GM19438 (cell line): ENCODE measurements at regions not wholly inside any gene's neighbourhood (a gene's known extent, or its start where the extent isn't known, plus 50 kb on each side); places are given as distances from the start of the nearest gene placed in this dataset.

Experiments
- ATAC-seq: cut with Tn5 transposase; IDR thresholded peaks from one replicate; pipeline ENCODE4 v1.9.1; 2021; ENCODE audit warnings: low read depth; ENCODE audit not compliant: unreplicated experiment

DNA sequence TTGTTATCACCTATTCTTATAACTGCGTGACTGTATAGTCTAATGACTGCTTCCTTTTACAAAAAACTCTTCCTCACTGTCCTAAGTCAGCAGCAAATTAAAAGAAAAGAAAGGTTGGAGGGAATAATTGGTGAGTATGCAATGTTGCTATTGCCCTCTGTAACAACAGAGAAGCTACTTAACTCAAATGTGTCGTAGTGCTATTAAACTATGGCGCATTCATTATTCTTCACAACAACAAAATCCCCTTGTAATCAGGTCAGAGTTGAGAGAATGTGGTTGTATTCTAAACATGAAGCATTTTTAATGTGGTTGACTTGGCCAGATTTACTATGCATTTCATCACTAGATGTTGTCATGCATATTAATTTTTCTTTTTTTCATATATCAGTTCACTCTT is 897.8 kb upstream of the PHF14 start:
- no peak for ATAC-seq

DNA sequence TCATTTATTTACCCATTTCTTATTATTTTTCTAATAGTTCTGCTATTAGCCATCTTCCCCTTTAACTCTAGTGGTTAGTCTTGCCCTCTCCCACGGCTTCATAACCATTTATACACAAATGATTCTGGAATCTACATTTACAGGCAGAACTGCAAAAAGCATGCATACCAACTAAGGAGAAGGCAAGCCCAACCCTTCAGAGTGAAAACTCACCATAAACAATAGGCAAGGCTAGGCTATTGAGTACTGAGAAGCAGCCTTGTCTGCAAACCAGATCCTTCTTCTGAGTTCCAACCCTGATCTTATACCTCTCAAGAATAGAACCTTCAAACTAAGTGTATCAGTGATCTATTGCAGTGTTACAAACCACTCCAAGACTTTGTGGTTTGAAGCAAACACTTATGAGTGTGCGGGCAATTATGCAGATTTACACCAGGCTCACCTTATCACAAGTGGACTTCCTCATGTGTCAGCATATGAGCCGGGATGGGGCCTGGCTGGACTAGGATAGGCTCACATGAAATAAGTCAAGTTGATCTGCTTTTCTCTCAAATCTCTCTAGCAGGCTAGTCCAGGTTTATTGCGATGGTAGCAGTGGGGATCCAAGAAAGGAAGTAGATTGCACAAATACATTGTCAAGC is 896.9 kb upstream of the PHF14 start:
- no peak for ATAC-seq

DNA sequence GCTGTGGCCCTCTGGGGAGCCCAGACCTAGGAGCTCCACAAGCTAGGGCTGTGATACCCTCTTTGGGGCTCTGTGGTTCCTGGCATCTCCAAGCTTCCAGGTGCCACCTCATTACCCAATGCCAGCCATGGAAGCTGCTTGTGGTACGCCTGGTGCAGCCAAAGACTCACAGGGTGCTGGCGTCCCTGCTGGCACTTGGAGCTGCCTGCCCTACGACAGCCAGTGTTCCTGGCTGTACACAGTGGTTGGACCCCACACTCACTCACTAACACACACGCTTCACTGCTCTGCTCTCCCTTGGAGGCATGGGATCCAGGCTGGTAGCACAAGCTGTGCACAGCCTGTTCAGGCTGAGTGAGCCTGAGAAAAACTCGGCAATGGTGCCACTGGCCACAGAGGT is 894.1 kb upstream of the PHF14 start:
- no peak for ATAC-seq

DNA sequence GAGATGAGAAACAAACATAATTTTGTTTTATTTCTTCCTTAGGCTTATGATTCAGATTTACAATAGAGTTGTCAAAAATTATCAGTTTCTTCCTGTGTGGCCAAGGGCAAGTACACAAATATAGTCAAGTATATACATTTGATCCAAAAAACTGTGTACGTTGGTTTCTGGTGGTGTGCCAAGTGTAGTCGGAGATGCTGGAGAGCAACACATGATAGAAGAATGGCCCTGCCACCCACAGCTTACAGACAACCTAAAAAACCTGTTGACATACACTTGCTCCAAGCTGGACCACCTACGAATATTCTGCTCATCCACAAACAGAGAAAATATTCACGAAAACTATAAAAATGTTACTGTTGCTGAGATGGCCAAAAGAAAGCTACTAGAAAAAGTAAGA is 890.8 kb upstream of the PHF14 start:
- ATAC-seq: no peak

DNA sequence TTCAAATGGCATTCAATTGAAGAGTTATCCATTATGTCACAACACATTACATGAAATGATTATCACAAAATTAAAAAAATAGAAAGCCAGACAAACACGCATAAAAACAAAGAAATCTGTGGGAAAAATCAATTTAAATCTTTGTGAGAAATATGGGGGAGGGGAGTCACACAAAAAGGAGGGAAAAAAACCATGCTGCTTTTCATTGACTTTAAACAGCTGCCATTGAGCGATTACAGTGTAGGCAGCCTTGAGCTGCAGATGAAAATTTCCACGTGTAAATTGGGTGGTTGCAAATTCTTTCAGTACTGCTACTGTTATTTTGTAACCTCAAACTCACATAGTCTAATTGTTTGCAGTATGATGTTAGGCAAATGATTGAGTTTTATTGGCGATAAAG is 889.9 kb upstream of the PHF14 start:
- ATAC-seq: no peak

DNA sequence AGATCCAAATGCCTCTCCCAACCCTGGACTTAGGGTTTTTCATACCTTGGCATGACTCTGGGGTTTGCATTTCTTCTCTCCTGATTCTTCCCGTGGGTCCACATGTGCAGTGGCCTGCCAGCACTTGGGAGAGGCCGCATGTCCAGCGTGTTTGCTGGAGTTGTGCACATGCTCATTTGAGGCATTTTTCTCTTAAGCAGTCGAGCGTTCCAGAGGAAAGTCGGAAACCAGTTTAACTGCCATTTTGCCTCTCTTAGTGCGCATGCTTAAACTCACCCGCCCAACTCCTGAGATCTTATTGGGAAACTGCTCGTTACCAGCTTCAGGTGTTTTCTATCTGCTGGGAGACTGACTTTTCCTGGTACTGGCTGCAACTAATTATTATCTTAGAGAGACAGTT is 888.4 kb upstream of the PHF14 start:
- ATAC-seq: no peak

DNA sequence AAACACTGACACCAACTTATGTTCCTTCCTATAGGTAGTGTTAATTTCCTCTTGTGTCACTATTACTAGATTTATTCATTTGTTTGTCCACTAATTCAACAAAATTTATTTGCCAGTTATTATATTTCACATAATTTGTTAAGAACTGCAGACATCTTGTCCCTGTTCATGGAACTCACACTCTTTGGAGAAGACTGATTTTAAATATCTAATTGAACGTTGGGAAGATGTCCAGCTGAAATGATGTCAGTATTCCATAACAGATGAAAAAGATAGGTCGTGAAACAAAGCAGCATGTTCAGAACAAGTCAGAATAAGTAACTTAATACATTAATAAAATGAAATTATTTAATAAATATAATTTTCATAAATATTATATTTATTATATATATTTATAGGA is 873.1 kb upstream of the PHF14 start:
- no peak for ATAC-seq

DNA sequence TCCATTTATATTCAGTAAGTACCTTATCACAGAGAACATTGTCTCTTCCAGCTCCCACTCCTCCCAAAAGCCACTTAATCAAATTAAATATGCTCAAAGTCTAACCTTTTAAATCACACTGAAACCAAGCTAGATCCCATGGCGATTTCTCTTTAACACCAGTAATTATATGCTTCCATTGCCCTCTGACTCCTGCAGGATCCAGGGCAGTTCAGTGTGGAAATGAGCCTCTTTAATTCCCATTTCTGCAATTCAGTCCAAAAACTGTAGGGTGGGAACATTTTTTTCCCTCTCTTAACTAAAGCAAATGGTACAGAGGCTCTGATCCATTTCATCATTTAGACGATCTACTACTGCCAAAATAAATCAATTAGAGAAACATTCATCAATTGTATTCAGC is 872.3 kb upstream of the PHF14 start:
- ATAC-seq: no peak

DNA sequence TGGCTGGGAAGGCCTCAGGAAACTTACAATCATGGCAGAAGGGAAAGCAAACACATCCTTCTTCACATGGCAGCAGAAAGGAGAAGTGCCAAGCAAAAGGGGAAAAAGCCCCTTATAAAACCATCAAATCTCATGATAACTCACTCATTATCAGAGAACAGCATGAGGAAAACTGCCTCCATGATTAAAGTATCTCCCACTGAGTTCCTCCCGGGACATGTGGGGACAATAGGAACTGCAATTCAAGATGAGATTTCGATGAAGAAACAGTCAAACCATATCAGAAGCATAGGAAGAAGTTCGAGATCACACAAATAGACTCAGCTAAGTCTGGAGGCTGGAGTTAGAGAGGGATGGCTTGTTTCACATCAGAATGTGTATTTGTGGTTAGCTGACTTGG is 869.4 kb upstream of the PHF14 start:
- ATAC-seq: no peak

DNA sequence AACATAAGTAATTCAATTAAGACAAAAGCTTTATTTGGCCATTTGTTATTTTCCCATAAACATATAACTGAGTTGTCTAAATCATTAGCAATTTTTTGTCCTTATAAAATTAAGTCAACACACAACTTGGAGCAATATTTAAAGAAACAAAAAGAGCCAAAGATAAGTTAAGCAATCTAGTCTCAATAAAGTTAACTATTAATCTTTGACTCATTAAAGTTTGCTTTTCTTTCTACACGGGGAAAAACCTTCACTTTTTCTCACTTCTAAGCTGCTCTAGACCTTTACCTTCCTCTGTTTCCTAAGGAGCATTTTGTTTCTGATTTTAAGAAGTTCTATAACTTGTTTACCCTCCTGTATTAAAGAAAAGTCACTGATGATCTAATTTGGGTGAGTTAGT is 867.1 kb upstream of the PHF14 start:
- ATAC-seq: no peak

DNA sequence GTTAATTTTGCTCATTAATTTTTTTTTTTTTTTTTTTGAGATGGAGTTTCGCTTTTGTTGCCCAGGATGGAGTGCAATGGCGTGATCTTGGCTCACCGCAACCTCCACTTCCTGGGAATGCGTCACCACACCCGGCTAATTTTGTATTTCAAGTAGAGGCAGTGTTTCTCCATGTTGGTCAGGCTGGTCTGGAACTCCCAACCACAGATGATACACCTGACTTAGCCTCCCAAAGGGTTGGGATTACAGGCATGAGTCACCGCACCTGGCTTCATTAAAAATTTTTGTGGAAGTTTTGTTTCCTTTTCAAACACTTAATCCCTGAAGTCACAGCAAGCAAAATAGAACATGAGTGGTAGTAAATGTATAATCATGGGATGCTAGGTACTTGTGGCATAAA is 857.2 kb upstream of the PHF14 start:
- ATAC-seq: no peak

DNA sequence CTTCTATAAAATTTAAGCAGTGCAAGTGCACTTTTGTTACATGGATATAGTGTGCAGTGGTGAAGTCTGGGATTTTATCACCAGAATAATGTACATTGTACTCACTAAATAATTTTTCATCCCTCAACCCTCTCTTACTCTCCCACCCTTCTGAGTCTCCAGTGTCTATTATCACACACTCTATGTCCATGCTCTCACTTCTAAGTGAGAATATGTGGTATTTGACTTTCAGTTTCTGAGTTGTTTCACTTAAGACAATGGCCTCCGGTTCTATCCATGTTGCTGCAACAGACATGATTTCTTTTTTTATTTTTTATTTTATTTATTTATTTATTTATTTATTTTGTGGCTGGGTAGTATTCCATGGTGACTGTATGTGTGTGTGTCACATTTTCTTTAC is 855.9 kb upstream of the PHF14 start:
- ATAC-seq: no peak

DNA sequence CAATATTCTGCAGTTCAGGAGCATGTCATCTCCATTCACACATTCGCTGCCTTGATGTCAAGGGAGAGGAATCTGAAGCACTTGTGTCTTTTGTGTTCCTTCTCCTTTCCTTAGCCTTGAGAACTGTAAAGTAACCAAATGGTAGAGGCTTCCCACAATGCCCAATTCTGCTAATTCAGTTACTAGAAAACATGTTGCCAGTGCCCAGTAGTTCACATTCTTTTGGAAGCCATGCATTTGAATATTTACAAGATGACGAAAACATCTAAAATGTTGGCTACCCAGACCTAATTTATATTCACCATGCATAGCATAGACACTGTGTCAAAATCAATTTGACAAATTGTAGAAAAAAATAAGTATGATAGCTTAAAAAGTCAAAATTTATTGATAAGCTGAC is 852.7 kb upstream of the PHF14 start:
- no peak for ATAC-seq

DNA sequence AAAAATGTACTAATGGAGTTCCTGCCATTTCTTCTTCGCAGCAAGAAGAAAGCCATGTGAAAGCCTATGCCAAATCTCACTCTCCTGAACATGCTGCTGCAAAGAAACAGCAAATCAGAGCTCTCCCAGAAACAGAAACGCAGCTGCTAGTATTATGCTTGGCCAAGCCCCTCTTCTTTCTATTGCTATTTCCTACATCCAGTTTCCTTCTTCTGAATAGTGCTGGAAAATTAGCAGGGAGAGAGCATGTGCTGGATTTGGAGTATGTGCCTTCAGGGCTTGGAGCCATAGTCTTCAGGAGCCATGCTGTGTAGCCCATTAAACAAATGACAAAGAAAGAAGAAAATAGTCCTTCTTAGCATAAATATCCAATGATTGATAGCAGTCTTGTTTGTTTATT is 852.0 kb upstream of the PHF14 start:
- ATAC-seq: no peak

DNA sequence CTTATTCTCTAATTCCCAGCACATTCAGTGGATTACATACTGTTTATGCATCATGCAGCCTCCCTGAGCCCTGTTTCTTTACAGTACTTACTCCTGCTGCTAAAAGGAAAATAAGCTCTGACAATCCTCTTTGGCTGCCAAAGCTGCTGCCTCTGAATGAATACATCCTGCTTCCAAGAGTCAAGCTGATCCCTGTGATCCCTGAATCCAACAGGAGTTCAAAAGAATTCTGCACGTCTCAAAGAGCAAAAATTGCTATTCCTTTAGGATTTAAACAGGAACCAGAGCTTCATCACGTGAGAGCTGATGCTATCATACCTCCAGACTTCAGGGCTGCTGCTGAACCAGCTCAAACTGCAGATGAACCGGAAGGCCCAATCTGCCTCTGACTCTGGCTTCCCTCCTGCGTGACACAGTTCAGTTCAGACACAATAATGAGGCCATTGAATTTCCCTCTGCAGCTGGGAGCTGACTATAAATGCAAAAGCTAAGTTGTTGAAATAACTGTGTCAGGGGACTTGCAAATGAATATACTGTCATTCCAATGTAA is 851.0 kb upstream of the PHF14 start:
- no peak for ATAC-seq

DNA sequence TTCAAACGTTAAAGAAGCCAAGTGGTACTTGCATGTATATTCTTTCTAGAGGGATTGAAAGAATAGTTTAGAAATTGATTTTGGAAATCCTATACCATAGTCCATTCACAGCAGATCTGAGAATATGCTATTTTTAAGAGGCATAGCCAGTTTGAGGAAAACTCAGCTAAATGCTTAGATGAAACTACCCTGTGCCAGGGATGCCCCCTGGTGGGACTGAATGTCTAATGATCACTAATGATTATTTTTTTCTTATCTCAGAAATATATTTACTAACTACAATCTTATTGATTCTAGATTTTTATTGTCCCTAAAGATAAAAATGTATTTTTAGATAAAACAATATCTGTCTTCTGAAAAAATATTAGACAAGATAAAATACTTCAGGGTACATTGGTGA is 844.9 kb upstream of the PHF14 start:
- no peak for ATAC-seq

DNA sequence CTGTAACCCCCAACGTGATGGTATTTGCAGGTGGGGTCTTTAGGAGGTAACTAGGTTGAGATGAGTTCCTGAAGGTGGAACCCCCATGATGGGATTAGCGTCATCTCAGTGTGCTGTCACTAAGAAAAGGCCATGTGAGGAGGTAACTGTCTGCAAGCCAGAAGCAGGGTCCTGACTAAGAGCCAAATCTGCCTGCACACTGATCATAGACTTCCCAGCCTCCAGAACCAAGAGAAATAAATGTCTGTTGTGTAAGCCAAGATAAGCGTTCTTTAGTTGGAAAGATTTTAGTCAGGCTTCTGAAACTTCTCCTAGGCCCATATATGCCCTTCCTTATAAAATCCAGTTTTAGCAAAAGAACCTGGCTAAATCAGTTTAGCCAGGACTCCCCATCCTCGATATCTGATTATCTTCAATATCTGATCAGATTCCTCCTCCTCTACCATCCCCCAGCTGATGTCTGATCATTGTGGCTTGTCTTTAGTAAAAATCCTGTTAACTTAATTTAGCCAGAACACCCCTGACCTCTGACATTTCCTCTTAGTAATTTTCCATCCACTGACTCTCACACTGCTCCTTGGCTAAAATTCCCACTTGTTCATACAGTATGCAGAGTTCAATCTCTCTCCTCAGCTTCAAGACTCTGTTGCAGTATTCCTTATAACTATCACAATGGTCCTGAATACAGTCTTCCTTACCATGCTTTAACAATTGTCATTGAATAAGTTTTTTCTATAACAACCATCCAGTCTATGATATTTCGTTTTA is 835.4 kb upstream of the PHF14 start:
- ATAC-seq: no peak

DNA sequence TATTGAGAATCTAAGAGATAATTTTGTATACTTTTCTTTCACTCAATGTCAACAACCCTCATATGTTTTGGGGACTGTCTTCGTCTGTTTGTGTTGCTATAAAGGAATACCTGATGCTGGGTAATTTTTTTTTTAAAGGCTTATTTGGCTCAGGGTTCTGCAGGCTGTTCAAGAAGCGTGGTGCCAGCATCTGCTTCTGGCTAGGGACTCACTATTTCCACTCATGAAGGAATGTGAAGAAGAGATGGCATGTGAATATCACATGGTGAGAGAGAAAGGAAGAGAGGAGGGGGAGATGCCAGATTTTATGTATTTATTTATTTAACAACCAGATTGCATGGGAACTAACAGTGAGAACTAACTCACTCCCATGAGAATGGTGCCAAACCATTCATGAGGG is 827.4 kb upstream of the PHF14 start:
- ATAC-seq: no peak

DNA sequence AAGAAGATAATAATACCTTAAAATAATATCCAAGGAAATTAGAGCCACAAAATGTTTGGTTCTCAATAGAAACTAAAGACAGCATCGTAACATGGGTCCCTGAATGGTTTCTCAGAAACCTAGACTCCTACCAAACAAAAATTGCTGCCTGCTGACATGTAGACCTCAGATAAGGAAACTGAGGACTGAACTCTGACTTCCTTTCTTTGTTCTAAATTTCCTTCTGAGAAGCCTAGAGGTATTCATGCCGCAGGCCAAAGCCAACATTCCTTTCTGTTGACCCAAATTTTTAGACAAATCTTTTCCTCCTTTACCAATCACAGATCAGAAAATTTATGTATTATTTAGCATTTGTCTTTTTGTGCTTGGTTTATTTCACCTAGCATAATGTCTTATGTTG is 816.7 kb upstream of the PHF14 start:
- ATAC-seq: no peak

DNA sequence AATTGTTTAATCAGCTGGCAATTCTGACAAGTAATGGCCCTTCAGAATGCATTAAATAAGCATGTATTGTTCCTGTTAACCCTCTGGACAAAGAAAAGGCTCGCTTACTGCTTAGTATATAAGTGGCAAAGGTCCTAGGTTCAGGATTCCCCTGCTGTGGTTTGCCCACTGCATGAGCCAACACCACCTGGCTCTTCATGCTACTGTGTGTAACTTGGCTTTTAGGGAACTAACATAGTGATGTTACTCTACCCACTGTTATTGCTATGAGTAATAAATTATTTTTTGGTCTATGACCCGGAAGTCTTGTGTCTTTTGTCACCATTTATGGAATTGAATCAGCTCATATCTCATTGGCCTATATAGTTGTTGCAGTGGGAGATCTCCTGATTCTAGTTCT is 791.7 kb upstream of the PHF14 start:
- ATAC-seq: no peak

DNA sequence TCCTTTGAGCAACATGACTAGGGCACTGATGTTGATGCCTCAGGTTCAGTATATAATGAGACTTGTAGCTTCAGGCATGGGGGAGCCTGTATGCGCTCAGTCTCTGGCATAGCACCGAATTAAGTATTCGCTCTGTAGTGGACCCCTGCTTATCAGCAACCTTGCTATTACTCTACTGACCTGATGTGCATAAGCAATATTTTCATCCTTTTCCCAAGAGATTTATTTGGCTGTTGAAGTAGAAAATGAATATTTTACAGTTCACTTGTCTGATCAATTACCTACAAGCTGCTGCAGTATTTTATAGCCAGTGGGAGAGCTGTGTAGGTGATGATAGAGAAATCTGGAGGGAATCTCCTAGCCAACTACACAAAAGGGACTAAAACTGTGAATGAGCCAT is 781.6 kb upstream of the PHF14 start:
- ATAC-seq: no peak

DNA sequence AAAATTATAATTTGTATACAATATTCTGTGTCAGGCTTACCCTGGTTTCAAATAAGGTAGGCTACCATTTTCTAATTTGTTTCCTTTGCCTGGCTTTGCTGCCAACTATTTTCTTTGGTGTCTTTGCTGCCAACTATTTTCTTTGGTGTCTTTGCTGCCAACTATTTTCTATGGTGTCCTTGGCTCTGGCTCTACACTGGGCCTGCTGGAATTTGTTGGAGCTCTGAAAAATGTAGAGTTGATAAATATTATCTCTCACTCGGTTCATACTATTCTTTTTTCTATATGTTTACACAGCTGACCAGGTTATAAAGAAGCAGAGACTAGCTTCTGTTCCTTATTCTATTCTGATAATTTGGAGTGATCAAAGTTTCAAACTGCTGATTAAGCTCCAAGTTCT is 768.0 kb upstream of the PHF14 start:
- no peak for ATAC-seq
